ENCODE measurements at regions not wholly inside any gene's neighbourhood (a gene's known extent, or its start where the extent isn't known, plus 50 kb on each side); places are given as distances from the start of the nearest gene placed in this dataset.
"Not testable (repeated sequence)": the region's sequence is repeated elsewhere in the genome, so short reads cannot be mapped to it uniquely, and the experiment has no call there.

- in situ Hi-C loops (cut with MboI; ENCODE audit: low sequenced_read_pairs); H3K4me2 ChIP-seq (ENCODE audit: low read depth, low read length): not testable (repeated sequence)
Measured at GRCh38 chr1:146863799-146864319, 74.3 kb upstream of the NBPF12 start.

GRCh38 chr1:146853147-146853546 lies 85.0 kb upstream of the NBPF12 start:
- H3K27me3 ChIP-seq (ENCODE audit: control insufficient read depth, insufficient read depth, low read length); H3K4me1 ChIP-seq (ENCODE audit: control insufficient read depth, insufficient read depth, low read length); H2BK15ac ChIP-seq (ENCODE audit: low read depth, low read length); POLR2A ChIA-PET (ENCODE audit: unreplicated experiment); H3K9me3 ChIP-seq (ENCODE audit: control insufficient read depth, insufficient read depth, low read length); H3K36me3 ChIP-seq (ENCODE audit: control insufficient read depth, insufficient read depth, low read length); H3K4ac ChIP-seq (ENCODE audit: low read depth, low read length); H3K27ac ChIP-seq (ENCODE audit: insufficient read depth, low read length); CTCF ChIA-PET; H3K9me1 ChIP-seq (ENCODE audit: insufficient read depth, low read length); H3K56ac ChIP-seq (ENCODE audit: extremely low read depth, insufficient read depth, low read length); H4K91ac ChIP-seq (ENCODE audit: insufficient read depth, low read depth, low read length); H2BK5ac ChIP-seq (ENCODE audit: low read depth, low read length, poor library complexity, severe bottlenecking); H3K4me2 ChIP-seq (ENCODE audit: low read depth, low read length); H3K4me3 ChIP-seq (ENCODE audit: insufficient read depth, low read depth, low read length); H2AK9ac ChIP-seq (replicated peaks; ENCODE audit: low read depth, low read length, poor library complexity); dilution Hi-C loops (cut with HindIII; ENCODE audit: low sequenced_read_pairs, unreplicated experiment); H3K79me1 ChIP-seq (ENCODE audit: low read depth in 1 of 2, low read length in 2 of 2); in situ Hi-C loops (cut with MboI; ENCODE audit: low sequenced_read_pairs); H2AFZ ChIP-seq (replicated peaks; ENCODE audit: low read length, poor library complexity); H3K23ac ChIP-seq (ENCODE audit: low read depth, low read length); BruUV-seq (replicated peaks); H3K14ac ChIP-seq (replicated peaks; ENCODE audit: low read depth, low read length); H4K8ac ChIP-seq (ENCODE audit: low read depth in 2 of 2, low read length in 2 of 2); intact Hi-C loops (cut with micrococcal nuclease); H3K18ac ChIP-seq (ENCODE audit: low read depth, low read length); H4K20me1 ChIP-seq (ENCODE audit: insufficient read depth, low read length); DNase-seq; ATAC-seq (ENCODE audit: low read depth); H4K5ac ChIP-seq (ENCODE audit: low read depth, low read length); H2AK5ac ChIP-seq (ENCODE audit: low read depth, low read length); H3K9ac ChIP-seq (ENCODE audit: low read depth, low read length); H2BK120ac ChIP-seq (ENCODE audit: low read depth, low read length); H2BK20ac ChIP-seq (ENCODE audit: low read depth, low read length): not testable (repeated sequence)
- no CpG with 5 or more reads among the region's 9 CpGs for WGBS, 2 experiments (ENCODE audit: extremely low coverage in 2 of 2, insufficient read length in 1 of 2)

More at GRCh38 chr1:146863799-146864319, 74.3 kb upstream of the NBPF12 start:
- H3K27me3 ChIP-seq (ENCODE audit: control insufficient read depth, insufficient read depth, low read length); H3K9me1 ChIP-seq (ENCODE audit: insufficient read depth, low read length); H2BK15ac ChIP-seq (ENCODE audit: low read depth, low read length); H2BK5ac ChIP-seq (ENCODE audit: low read depth, low read length, poor library complexity, severe bottlenecking); H3K36me3 ChIP-seq (ENCODE audit: control insufficient read depth, insufficient read depth, low read length); H2AK9ac ChIP-seq (replicated peaks; ENCODE audit: low read depth, low read length, poor library complexity); BruUV-seq (replicated peaks); H3K18ac ChIP-seq (ENCODE audit: low read depth, low read length); H4K5ac ChIP-seq (ENCODE audit: low read depth, low read length); H3K4me3 ChIP-seq (ENCODE audit: insufficient read depth, low read depth, low read length); H4K91ac ChIP-seq (ENCODE audit: insufficient read depth, low read depth, low read length); DNase-seq; H4K8ac ChIP-seq (ENCODE audit: low read depth in 2 of 2, low read length in 2 of 2); H3K14ac ChIP-seq (replicated peaks; ENCODE audit: low read depth, low read length); H3K9me3 ChIP-seq (ENCODE audit: control insufficient read depth, insufficient read depth, low read length); H3K9ac ChIP-seq (ENCODE audit: low read depth, low read length); H4K20me1 ChIP-seq (ENCODE audit: insufficient read depth, low read length); H3K4me1 ChIP-seq (ENCODE audit: control insufficient read depth, insufficient read depth, low read length); H2AK5ac ChIP-seq (ENCODE audit: low read depth, low read length); H3K56ac ChIP-seq (ENCODE audit: extremely low read depth, insufficient read depth, low read length); H3K79me1 ChIP-seq (ENCODE audit: low read depth in 1 of 2, low read length in 2 of 2); H3K27ac ChIP-seq (ENCODE audit: insufficient read depth, low read length); H3K4ac ChIP-seq (ENCODE audit: low read depth, low read length); H2BK120ac ChIP-seq (ENCODE audit: low read depth, low read length); POLR2A ChIA-PET (ENCODE audit: unreplicated experiment); H3K23ac ChIP-seq (ENCODE audit: low read depth, low read length); H2BK20ac ChIP-seq (ENCODE audit: low read depth, low read length); H2AFZ ChIP-seq (replicated peaks; ENCODE audit: low read length, poor library complexity); CTCF ChIA-PET; intact Hi-C loops (cut with micrococcal nuclease); ATAC-seq (ENCODE audit: low read depth); dilution Hi-C loops (cut with HindIII; ENCODE audit: low sequenced_read_pairs, unreplicated experiment): not testable (repeated sequence)
- no CpG with 5 or more reads among the region's 3 CpGs for WGBS, 2 experiments (ENCODE audit: extremely low coverage in 2 of 2, insufficient read length in 1 of 2)
